ENCODE measurements at regions not wholly inside any gene's neighbourhood (a gene's known extent, or its start where the extent isn't known, plus 50 kb on each side); places are given as distances from the start of the nearest gene placed in this dataset.
A peak's percentile ranks its signal among the peaks of the same experiment; 100 is the strongest.

GRCh38 chr10:30755441-30755953 is 125.9 kb upstream of the LYZL2 start:
- no peak for TF ChIP-seq CTCF (IDR thresholded peaks at IDR 0.05)
- peak; percentile 62 for DNase-seq (ENCODE audit: low spot score)
- H3K27me3 ChIP-seq, result no peaks in the 10 kb centered on the region
- peak overlapping the region in 1 of 2 donors; percentile 45 for H3K27ac ChIP-seq
- H3K4me3 ChIP-seq, result no peak overlapping the region
- peaks cover 0 to 24% of the 10 kb centered on the region in 2 donors for H3K4me1 ChIP-seq
- H3K36me3 ChIP-seq, result no peaks in the 10 kb centered on the region
- no peaks in the 10 kb centered on the region for H3K9me3 ChIP-seq

DNA sequence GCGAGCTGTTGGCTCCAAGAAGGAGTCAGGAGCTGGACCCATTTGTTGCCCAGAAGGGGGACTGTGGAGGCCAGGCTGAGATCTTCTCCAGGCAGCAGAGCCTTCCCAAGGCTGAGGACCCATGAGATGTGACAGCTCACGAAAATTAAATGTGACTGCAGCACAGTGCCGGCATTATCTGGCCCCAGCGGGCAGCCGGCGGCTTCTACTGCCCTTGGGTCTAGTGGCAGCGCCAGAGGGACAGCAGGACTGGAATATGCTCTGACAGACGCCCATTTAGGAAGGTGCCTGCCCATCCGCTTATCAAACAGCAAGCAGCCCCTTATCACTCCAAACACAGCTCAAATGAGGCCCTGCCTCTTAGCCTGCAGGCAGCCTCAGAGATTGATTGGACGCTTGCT is 122.9 kb upstream of the LYZL2 start:
- Histone ChIP-seq H3K27ac (peak overlapping the region; percentile 63 to 70), H3K27me3 (no peaks in the 10 kb centered on the region), H3K4me3 (no peak overlapping the region), H3K4me1 (peaks cover 0 to 24% of the 10 kb centered on the region in 2 donors), H3K36me3 (no peaks in the 10 kb centered on the region), H3K9me3 (no peaks in the 10 kb centered on the region)
- DNase-seq (ENCODE audit: low spot score), result no peak
- TF ChIP-seq CTCF (IDR thresholded peaks at IDR 0.05), result no peak

- peak; percentile 82 for DNase-seq (ENCODE audit: low spot score)
- H3K27ac ChIP-seq, result peak overlapping the region; percentile 63 to 70
- H3K27me3 ChIP-seq, result no peaks in the 10 kb centered on the region
Observed at GRCh38 chr10:30751678-30752331, 122.3 kb upstream of the LYZL2 start.

DNA sequence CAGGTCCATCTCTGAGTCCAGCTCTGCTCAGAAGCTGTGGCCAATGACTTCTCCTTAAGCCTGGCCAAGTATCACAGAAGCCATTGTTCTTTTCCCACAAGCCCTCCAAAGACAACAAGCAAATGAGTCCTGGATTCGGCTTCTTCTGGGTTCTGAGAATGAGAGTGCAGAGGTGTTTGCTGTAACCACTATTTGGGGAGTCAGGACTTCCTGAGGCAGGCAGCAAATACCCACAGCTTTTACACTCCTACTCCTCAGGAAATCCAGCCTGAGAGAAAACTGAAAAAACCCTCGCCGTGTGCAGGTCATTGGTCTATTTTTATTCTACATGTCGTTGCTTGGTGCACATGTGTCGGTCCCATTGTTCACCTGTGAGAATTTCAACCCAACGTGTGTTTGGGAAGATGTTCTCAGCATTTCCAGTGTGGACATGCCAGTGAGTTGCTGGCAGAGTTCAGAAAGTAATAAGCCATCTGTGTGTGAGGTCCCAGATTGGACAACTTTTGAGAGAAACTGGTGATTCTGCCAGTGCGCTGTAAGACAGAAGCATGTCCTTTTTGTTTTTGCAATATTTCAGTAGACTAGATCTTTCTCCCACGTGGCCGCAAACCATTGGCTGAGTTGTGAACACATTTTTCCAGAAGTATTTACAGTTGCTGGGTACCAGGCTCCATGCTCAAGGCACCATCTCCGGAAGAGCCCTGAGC is 121.6 kb upstream of the LYZL2 start:
- no peak overlapping the region for H3K4me3 ChIP-seq
- no peaks in the 10 kb centered on the region for H3K36me3 ChIP-seq
- TF ChIP-seq CTCF (IDR thresholded peaks at IDR 0.05), result no peak
- DNase-seq (ENCODE audit: low spot score), result no peak
- H3K4me1 ChIP-seq, result peaks cover 0 to 24% of the 10 kb centered on the region in 2 donors
- no peak overlapping the region for H3K27ac ChIP-seq
- no peaks in the 10 kb centered on the region for H3K9me3 ChIP-seq
- no peaks in the 10 kb centered on the region for H3K27me3 ChIP-seq

More at GRCh38 chr10:30751678-30752331, 122.3 kb upstream of the LYZL2 start:
- peak; percentile 20 to 67 for TF ChIP-seq CTCF (IDR thresholded peaks at IDR 0.05)
- Histone ChIP-seq H3K4me3 (no peak overlapping the region), H3K36me3 (no peaks in the 10 kb centered on the region), H3K9me3 (no peaks in the 10 kb centered on the region), H3K4me1 (peaks cover 0 to 24% of the 10 kb centered on the region in 2 donors)

- Histone ChIP-seq H3K36me3 (no peaks in the 10 kb centered on the region), H3K27me3 (no peaks in the 10 kb centered on the region), H3K4me1 (peaks cover 0 to 27% of the 10 kb centered on the region in 2 donors), H3K4me3 (no peak overlapping the region), H3K27ac (no peak overlapping the region), H3K9me3 (no peaks in the 10 kb centered on the region)
- DNase-seq (ENCODE audit: low spot score), result no peak
- TF ChIP-seq CTCF (IDR thresholded peaks at IDR 0.05), result no peak
Observed at GRCh38 chr10:30749385-30749784, 119.8 kb upstream of the LYZL2 start.

Measured in right atrium auricular region (tissue), 2 donors.